Cardiac muscle cell (in vitro differentiated cells and primary cell): ENCODE measurements at regions not wholly inside any gene's neighbourhood (a gene's known extent, or its start where the extent isn't known, plus 50 kb on each side); places are given as distances from the start of the nearest gene placed in this dataset.

ENCODE experiments used
- DNase-seq, 2 donors: peaks; one replicate each; pipeline versions ENCODE4 v3.0.0 to v3.0.0-alpha.2; 2010 to 2017; ENCODE audit warnings: low read depth in 1 of 2, low spot score in 1 of 2
- H3K27ac ChIP-seq: fragments of 200-600 bp; sonication (generic); 2 replicates; pipeline ENCODE4 v1.5.1; 2016
- H3K27me3 ChIP-seq: fragments of 200-600 bp; sonication (generic); 2 replicates; pipeline ENCODE4 v1.6.0; 2016; ENCODE audit warnings: control low read depth
- H3K36me3 ChIP-seq: fragments of 200-600 bp; sonication (generic); 2 replicates; pipeline ENCODE4 v1.5.1; 2016; ENCODE audit warnings: control low read depth
- H3K4me1 ChIP-seq: fragments of 200-600 bp; sonication (generic); 2 replicates; pipeline ENCODE4 v1.8.1; 2017; ENCODE audit warnings: low read depth, mild to moderate bottlenecking, mixed run types
- H3K4me3 ChIP-seq: fragments of 200-600 bp; sonication (generic); 2 replicates; pipeline ENCODE4 v1.5.1; 2016; ENCODE audit warnings: mild to moderate bottlenecking
- H3K9me3 ChIP-seq: fragments of 200-600 bp; sonication (generic); 2 replicates; pipeline ENCODE4 v1.5.1; 2017; ENCODE audit warnings: low read depth, mild to moderate bottlenecking, control low read depth
- CTCF ChIP-seq: IDR thresholded peaks from 2 replicates; pipeline ENCODE4 v1.5.1; 2012; ENCODE audit warnings: low read depth, mild to moderate bottlenecking, low read length

- no peak for DNase-seq
- no peaks in the 10 kb centered on the region for H3K27me3 ChIP-seq
- no peak overlapping the region for H3K27ac ChIP-seq
- no peak overlapping the region for H3K4me3 ChIP-seq
- TF ChIP-seq CTCF: no peak
- no peaks in the 10 kb centered on the region for H3K4me1 ChIP-seq
- H3K36me3 ChIP-seq: no peaks in the 10 kb centered on the region
- H3K9me3 ChIP-seq: no peaks in the 10 kb centered on the region
Observed at GRCh38 chr1:184907500-184907899, 66.8 kb downstream of the NIBAN1 start.

DNA sequence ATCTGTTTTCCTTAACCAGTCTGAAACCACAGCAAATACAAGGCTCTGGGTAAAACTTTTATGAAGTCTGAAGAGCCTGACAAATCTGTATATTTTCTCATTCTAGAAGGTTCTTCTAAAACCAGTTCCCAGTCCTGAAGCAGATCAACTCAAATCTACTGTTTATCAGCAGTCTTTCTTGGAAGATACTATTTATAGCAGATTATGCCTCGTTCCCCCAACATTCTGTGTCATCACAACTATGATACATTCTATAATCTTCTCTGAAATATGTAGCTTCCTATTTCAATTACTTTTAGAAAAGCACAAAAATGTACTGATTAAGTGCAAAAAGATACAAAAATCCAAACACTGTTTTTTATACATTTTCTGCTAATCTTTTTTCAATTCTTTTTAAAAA, 67.5 kb downstream of the NIBAN1 start:
- Histone ChIP-seq H3K9me3 (no peaks in the 10 kb centered on the region), H3K27me3 (no peaks in the 10 kb centered on the region), H3K4me3 (no peak overlapping the region), H3K4me1 (no peaks in the 10 kb centered on the region), H3K27ac (no peak overlapping the region), H3K36me3 (no peaks in the 10 kb centered on the region)
- DNase-seq: no peak
- no peak for TF ChIP-seq CTCF

- no peaks in the 10 kb centered on the region for H3K4me1 ChIP-seq
- no peak overlapping the region for H3K4me3 ChIP-seq
- TF ChIP-seq CTCF: no peak
Observed at GRCh38 chr1:184905601-184906322, 68.5 kb downstream of the NIBAN1 start.

DNA sequence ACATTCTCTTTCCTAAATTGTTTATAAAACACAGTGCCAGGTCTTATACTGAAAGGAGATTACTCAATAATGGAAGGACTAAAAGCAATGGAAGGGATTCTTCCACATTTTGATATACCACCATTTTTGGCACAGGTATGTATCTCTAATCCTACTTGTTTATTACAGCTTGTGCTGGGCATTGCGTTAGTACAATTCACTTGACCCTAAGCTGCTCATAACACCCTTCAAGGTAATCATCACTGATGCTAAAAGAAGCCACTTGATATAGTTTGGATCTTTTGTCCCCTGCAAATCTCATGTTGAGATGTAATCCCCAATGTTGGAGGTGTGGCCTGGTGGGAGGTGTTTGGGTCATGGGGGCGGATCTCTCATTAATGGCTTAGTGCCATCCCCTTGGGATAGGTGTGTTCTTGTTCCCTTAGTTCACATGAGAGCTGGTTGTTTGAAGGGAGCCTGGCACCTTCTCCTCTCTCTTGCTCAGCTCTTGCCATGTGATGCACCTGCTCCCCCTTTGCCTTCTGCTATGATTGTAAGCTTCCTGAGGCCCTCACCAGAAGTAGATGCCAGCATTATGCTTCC, 71.1 kb downstream of the NIBAN1 start:
- no peak for DNase-seq
- TF ChIP-seq CTCF: no peak
- no peaks in the 10 kb centered on the region for H3K36me3 ChIP-seq
- H3K4me3 ChIP-seq: no peak overlapping the region
- H3K27me3 ChIP-seq: peaks cover 4% of the 10 kb centered on the region
- H3K9me3 ChIP-seq: no peaks in the 10 kb centered on the region
- H3K4me1 ChIP-seq: no peaks in the 10 kb centered on the region
- H3K27ac ChIP-seq: no peak overlapping the region

More at GRCh38 chr1:184905601-184906322, 68.5 kb downstream of the NIBAN1 start:
- Histone ChIP-seq H3K27ac (no peak overlapping the region), H3K9me3 (no peaks in the 10 kb centered on the region), H3K27me3 (peaks cover 4% of the 10 kb centered on the region), H3K36me3 (no peaks in the 10 kb centered on the region)
- DNase-seq: no peak

DNA sequence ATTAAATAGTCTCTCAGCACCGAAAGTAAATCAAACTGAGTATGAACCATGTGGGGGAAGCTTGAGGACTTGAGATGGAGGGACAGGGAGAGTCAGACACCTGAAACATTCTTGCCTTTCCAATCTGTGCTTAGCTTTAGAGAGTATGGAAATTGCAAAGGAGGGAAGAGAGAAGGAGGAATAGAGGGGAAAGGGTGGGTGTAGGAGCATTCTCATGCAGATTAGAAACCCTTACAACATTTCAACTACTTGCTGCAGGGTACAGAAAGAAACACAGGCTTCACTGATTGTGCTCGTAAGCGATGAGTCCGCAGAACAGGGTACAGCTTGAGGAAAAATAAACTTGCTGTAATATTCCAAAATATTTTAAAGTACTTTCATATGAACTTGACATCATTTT, 73.8 kb downstream of the NIBAN1 start:
- H3K9me3 ChIP-seq: no peaks in the 10 kb centered on the region
- no peak overlapping the region for H3K4me3 ChIP-seq
- no peak for DNase-seq
- no peaks in the 10 kb centered on the region for H3K4me1 ChIP-seq
- H3K27ac ChIP-seq: no peak overlapping the region
- no peaks in the 10 kb centered on the region for H3K36me3 ChIP-seq
- no peak for TF ChIP-seq CTCF
- peaks cover 4% of the 10 kb centered on the region for H3K27me3 ChIP-seq
